Smooth muscle cell of the brain vasculature (primary cell): ENCODE measurements at regions not wholly inside any gene's neighbourhood (a gene's known extent, or its start where the extent isn't known, plus 50 kb on each side); places are given as distances from the start of the nearest gene placed in this dataset.

ENCODE experiments used
- DNase-seq: peaks from one replicate; pipeline ENCODE4 v3.0.0-alpha.2; 2012; ENCODE audit warnings: low read depth, low spot score

DNA sequence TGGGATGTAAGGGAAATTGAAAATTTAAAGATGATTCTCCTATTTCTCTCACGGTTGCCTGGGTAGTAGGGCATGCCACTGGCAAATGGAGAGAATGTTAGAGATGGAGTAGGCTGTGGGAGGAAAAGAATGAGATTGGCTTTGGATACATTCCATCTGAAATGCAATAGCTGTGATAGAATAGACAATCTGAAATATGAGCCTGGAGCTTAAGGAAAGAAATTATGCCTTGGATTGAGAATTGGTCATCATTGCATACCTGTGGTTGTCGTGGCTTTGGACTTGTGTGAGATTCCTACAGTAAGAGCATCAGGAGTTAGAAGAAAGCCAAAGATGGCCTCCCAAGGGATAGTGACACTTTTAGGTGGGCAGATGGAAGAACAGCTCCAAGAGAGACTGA is 305.1 kb upstream of the SLC10A2 start:
- no peak for DNase-seq

DNA sequence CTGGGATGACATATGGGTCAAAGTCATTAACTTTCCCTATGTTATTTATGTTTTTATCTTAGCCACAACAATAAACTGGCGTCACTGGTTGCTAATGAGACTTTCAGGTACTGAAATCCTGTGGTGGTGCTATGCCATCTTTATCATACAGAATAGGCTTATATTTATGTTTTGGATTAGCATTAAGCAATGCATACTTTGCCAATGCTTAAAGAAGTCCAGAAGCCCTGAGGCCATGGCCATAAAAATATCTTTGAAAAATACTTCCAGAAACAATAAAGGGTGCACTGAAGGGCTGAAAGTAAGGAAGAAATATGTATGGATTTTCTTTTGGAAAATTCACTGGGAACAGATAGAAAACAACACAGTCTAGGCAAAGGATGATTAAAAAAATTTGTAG is 304.6 kb upstream of the SLC10A2 start:
- DNase-seq = no peak

DNA sequence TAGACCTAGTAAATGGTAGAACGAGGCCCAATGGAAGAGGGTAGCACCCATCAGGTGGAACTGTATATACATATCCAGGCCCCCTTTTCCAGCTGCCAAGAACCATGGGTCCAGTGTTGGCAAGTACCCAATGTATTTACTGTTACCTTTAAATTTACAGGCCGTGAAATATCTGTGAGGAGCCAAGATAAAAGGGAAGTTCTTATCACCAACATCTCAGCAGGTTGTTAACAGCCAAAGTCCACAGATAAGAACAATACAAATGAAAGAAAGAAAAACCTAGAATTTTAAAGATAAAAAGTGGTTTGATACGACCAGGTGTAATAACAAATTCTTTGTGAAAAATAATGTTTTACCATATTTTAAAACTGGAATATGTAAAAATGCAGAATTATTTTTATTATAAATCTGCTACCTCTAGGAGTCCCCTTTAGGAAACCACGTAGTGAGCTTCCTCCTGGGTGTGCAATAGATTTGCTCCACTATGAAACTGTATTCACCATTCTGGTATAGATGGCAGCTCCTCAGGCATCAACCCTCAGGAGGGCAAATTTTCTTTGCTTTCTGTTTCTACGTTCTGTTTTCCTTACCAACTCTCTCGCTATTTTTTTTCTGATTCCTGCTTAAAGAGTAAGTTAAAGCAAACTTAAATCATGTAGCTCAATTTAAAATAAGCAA is 292.2 kb upstream of the SLC10A2 start:
- no peak for DNase-seq

DNA sequence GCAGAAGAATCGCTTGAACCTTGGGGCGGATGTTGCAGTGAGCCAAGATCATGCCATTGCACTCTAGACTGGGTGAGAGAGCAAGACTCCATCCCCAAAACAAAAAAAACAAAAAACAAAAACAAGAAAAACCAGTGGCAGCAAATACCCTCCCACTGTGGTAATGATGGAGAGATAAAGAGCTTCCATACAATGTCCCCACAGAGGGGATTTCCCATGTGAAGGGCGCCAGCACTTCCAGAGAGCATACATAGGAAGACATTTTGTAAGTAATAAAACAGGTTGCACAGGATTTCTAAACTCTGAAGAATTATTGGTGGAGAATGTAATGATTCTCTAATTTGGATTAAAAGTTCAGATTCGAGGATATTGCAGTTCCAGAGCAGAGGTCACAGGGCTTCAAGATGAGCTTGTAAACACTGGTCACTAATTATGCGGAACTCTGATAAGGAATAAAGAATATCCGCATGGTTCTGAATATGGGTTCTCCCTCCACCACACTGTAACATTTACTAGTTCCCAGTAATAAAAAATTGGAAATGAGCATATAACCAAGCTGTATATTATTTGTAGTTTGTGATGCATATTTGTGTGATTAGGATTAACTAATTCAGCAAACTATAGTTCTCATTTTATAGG is 290.1 kb upstream of the SLC10A2 start:
- DNase-seq = no peak

DNA sequence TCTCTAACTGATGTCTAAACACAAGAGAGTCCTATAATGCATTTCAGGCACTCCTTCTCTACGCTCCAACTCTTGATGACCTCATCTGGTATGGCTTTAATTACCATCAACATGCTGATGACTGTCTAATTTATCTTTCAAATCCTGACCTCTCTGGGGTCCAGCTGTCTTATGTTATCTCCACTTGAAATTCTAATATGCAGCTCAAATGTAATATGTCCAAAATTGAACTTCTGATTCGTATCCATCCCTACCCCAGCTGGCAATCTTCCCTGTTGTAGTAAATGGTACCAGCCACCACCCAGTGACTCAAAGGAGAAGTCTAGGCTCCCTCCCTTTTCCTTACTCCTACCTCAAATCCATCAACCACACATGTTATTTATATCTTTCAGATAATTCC is 288.0 kb upstream of the SLC10A2 start:
- DNase-seq = no peak

DNA sequence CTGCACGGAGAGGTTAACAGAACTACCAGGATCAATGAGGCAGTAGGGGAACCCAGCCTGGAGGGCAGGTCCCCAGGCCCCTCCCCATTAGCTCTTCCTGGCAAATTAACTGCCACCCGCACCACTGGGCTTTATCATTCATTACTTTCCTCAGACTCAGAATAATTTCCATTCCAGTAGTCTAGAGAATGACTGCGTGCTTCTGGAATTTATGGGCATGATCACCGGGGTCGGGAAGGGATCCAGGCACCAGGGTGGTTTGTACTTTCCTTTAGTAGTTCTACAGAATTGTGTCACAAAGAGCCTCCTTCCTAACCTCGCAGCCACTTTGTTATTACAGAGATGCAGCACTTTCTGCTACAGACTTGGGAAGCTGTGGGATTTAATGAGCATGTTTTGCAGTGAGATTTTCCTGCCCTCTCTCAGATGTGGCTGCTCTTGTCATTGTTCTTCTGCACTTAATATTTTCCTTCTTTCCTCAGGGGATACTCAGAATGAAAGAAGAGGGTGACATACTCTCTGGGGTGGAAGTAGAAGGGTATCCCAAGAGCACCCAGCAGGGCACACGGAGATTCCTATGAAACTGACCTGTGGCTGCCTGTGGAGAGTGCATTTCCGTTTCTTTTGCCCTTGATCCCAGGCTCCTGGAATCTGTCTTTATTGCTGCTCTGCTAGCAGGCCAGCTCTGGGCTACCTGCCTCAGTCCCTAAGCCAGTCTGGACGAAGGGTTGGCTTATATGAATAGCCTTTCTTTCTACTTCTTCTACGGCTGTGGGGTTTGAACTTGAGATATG is 285.0 kb upstream of the SLC10A2 start:
- no peak for DNase-seq

DNA sequence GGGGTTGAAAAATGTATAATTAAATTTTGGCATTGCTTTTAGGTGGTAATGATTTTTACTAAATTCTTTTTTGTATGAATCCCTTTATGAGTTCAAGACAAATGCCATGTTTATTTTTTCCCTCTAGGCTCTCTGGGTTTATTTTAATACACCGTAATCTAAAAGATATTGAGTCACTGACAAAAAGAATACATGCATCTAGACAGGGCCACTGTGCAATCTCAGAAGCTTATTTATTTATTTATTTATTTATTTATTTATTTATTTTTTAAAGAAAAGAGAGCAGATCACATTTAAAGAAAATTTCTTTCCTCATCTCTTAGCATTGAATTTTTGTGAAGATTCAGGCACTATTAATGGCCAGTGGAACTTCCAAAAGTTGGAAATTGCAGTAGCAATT is 283.9 kb upstream of the SLC10A2 start:
- DNase-seq = no peak

DNA sequence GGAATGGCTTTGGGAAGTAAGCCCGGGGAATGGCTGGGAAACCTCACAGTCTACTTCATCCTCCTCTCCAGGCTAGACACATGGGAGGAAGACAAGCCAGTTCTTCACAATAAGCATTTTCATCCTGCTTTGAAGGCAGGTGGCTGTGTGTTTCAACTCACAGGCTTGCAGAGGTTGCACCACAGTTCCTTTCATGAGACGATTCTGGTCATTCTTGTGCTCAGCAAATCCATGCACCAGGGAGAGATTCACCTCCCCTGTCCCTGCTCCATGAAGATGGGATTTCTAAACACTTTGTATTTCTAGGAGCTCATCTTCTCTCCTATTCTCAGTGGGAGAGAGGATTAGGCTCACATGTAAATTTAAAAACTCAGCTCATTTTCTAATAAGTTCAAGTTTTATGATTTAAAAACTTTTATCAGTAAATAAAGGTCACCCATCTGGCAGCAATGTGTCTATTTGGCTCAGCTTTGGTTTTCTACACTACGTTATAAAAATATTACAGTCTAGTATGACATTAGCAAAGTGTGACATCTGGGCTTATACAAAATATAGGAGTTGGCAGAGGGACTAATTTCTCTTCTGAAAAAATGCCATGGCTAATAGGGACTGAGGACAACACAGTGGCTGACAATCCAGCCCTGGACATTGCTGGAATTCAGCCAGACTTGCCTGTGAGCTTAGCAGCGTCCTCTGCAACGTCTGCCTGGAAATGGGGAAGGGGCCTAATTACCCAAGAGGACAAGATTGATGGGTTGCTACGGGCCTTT is 283.2 kb upstream of the SLC10A2 start:
- DNase-seq = no peak

DNA sequence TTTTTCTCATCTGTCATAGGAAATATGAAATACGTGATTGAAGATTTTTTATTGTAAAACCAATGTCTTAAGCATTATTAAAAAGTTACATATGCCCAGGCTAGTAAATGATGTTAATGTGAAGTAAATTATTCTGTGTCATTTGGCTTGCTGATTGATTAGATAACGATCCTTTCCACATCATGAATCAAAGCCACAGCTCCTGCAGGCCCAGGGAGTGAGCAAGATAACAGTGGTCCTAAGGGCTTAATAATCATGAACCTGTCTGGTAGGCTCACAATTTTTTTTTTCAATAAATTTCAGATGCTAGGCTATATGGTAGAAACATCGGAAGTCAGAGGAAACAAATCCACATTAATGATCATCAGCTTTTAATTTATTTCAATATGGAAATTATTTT is 269.0 kb upstream of the SLC10A2 start:
- no peak for DNase-seq

DNA sequence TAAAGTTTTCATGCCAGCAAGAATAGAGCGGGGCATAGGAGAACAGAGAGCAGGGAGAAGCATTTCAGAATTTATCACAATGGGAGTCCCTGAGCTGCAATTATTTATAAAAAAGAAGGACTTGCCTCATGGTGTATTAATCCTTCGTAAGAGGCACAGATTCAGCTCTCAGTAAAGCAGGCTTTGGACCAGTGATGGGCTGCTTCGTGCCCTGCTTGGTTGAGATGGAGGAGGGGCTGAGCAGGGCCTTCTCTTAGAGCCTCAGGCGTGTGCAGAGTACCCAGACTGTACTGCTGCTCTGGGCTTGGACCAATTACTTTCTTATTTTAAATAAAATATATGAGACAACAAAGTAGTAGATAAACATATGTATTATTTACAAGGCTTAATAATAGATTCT is 265.7 kb upstream of the SLC10A2 start:
- no peak for DNase-seq

DNA sequence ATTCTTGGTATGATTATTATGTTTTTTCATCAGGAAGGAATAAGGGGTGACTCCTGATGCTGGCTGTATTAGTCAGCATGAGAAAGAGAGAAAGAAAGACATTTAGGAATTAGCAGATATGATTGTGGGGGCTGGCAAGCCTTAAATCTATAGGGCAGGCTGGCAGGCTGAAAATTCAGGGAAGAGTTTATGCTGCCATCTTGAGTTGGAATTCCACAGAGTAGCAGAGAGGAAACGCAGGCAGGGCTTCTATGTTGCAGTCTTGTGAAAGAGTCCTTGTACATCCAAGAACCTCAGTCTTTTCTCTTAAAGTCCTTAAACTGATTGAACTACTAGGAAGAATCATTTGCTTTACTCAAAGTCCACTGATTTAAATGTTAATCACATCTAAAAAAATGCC is 262.7 kb upstream of the SLC10A2 start:
- no peak for DNase-seq

DNA sequence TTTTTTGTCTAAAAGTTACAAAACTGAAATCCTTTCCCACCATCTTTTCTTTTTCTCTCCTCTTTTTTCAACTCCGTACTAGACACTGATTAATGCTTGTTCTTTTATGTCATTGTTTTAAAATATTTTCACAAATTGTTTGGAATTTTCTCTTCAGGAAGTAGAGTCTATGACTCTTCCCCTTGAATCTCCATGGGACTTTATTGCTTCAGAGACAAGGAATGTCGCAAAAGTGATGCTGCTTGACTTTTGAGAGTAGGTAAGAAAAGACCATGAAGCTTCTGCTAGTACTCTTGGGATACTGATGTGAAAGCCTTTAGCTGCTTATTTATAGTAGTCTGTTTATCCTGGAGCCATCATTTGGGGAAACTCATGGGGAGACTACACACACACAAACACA is 260.1 kb upstream of the SLC10A2 start:
- no peak for DNase-seq

DNA sequence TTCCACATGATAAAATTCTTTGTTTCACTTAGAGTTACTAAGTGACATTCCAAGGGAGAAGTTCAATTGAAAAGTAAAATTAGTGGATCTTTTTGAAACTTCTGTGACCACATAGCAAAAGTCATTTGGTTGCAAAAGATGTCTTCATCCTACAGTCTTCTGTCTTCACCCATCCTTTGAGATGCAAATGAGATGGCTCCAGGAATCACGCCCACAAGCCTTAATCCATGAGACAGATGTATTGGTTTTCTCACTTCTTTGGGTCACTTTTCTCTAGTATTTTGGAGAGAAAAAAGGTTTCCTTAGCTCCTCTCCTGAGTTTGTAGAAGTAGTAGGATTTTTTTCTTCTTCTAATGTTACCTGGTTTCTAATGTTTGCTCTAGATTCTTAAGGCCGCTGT is 259.5 kb upstream of the SLC10A2 start:
- no peak for DNase-seq

DNA sequence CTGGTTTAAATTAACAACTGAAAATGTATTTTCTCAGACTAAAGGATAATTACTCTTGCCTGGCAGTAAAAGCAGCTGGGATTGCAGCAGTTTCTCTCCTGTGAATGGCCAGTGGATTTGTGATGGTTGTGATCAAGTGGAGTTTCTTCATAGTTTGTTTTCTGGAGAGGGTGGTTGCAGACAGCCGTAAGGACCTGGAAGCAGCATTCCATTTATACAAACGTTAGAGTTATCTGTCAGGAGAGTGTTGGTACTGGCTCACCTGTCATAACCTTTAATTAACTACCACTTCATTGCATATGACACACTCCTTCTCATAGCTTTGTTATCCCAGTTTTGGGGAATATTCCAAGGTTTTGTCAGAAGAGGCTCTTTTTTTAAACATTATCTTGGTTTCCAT is 258.4 kb upstream of the SLC10A2 start:
- no peak for DNase-seq

DNA sequence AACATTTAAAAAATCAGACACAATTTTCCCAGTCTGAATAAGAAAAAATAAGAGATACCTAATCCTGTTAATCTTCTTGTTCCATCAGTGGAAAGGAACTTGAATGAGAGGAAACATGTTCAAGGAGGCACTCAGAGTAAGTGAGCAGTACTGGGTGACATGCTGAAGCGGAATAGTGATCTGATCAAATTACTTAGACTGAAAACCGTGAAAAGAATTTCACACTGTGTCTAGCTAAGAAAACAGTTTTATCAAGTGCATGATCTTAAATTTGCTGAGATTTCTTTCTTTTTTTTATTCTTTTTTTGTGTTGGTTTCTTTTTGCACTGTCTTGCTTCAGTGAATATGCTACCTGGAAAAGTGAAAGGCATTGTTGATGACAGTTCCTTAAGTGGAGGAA is 249.5 kb upstream of the SLC10A2 start:
- DNase-seq = no peak

DNA sequence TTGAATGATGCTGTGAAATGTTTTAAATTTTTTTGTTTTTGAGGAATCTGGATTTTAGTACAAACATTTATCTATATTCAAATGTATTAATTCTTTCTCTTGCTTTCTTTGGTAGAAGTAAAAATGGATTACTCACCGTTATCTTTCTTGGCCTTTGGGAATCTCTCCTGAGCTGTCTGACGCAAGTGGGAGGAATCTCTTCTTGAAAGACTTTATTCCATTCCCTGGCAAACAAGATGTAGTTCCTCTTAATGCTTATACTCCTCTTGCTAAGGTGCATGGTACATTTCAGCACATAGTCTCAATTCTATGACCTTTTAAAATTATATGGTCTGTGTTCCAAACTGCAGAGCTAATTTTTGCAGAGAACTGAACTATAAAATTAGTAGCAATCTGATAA is 246.2 kb upstream of the SLC10A2 start:
- no peak for DNase-seq

DNA sequence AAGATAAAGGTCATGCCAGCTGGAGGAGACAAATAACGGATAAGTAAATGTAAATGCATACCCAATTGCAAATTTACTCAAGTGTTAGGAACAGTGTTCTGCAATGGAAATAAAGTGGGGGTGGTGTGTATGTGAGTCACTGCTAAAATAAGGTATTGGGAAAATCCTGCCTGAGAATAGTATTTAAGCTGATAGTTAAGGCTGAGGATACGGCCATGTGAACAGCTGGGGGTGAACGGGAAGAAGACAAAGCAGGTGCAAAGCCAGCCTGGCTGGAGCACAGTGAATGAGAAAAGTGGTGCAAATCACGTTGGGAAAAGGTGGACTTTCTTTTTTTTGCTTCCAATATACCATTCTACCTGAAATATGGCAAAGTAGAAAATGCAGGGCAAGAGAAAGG is 242.4 kb upstream of the SLC10A2 start:
- no peak for DNase-seq

DNA sequence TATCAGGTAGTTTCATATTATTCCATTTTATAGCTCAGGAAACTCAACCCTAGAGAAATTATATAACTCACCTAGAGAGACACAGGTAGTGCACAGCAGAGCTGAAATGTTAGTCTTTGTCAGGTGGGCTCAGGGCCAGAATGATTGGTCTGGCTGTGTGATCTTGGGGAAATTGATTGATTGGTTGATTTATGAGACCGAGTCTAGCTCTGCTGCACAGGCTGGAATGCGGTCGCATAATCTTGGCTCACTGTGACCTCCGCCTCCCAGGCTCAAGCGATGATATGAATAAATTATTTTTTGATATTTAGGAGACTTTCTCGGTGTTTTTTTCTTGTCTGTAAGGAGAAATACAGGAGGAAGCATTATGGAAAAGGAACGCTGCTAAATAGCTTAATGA is 239.9 kb upstream of the SLC10A2 start:
- no peak for DNase-seq

DNA sequence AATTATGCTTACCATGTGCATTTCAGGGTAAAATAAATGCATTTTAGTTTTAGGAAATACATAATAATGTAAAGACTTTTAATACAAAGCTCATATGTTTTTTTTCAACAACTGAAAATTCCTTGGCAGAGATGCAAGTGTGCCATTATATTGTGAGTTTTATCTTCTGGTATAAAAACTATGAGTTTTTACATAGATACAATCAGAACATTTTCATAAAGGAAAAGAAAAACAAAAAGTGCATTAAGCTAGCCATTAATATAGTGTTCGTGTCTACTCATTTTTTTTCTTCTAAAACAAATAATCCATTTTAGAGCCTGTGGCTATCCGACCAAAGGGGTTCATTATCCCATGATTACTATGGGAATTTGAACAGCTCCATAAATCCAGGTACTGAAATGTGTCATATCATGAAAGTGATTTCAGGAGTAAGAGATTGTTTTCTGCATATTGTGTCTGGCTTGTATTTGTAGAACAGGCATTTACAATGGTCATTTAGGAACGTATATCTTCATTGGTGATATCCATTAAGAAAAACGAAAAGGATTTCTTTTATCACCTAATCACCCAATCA is 236.9 kb upstream of the SLC10A2 start:
- DNase-seq = no peak

DNA sequence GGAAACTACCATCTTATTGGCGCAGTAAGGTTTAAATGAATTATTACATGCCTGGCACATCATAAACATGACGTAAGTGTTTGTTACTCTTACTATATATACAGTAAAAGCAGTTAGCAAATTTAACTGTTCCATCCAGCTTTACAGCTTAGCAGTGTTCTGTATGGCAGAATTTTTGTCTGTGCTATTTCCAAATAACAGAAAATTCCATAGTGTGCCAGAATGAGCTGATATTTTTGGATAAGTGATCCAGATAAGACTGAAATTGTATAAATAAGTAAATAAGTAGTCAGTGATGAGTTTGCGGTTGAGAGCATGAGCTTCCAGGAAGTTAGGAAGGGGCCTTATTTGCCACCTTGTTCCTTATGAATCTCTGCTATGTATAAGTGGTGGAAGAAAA is 236.5 kb upstream of the SLC10A2 start:
- no peak for DNase-seq

DNA sequence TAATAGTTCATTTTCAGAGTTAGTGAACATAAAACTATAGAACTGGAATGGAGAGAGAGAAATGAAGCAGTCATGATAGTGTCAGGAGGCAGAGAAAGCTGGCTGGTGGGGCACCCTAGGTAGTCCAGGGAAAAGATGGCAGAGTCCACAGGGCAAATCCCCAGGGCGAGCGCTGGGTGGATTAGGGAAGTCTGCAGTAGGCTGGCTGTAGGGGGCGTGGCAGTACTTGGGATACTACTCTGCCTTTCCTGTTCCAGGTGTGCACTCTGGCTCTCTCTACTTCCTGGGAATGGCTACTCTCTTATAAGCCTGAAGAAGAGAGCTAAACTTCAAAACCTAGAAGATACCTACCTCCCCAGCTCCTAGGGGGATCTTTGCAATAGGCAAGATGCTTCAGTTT is 232.9 kb upstream of the SLC10A2 start:
- no peak for DNase-seq

DNA sequence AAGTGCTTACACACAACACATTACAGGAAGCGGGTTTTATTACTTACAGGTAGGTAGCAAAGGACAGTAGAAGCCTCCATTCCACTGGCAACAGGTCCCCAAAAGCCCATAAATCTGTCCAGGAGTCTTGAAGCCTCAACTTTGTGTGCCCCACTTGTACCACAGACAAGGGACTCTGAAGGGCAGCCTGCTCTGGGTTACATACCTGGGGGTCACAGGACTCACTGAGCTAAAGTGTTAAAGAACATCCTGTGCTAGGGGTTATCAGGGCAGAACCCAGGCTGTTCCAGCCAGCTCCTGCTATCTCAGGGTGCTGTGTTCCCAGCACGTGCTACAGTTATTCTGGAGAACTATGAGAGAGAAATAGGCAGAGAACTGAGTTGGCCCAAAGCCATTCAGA is 230.9 kb upstream of the SLC10A2 start:
- DNase-seq = no peak
